Kidney glomerular epithelial cell (primary cell): ENCODE measurements at regions not wholly inside any gene's neighbourhood (a gene's known extent, or its start where the extent isn't known, plus 50 kb on each side); places are given as distances from the start of the nearest gene placed in this dataset.

ENCODE experiments used
- DNase-seq: peaks from one replicate; lab custom pipeline; 2025; lab: John Stamatoyannopoulos, UW

DNA sequence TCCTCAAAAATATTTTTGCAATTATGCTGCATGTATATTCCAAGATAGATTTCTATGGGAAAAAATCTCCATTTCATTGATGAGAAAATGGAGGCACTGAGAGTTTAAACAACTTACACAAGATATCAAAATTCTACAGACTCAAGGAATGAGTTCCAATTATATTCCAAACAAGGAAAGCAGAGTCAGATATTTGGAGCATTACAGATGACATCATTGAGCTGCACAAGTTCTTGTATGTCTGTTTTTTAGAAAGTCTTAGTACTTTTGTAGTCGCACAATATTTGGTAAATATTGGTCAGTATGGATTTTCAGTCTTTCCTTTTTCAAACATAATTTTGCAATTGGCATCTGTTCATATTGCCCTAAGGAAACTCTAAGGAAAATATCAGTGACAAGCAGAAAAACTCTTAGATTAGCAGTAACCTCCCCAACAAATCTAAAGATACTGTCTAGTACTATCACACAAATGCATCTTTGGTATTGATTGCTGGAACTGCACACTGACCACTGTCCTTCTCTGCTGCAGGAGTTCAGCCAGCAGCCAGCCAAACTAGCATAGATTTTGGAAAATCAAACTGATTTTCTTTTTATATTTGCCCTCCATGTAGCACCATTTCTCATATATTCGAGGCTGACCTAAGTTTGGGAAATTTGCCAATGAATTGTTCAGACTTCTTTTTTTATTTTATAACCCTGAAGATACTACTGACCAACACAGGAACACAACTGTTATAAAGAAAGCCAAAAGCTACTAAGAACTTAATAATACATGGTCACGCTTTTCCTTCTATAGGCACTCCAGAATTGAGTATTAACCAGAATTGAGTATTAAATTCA, 51.7 kb upstream of the TBX18 start:
- DNase-seq: no peak
